ENCODE measurements at regions not wholly inside any gene's neighbourhood (a gene's known extent, or its start where the extent isn't known, plus 50 kb on each side); places are given as distances from the start of the nearest gene placed in this dataset.

DNA sequence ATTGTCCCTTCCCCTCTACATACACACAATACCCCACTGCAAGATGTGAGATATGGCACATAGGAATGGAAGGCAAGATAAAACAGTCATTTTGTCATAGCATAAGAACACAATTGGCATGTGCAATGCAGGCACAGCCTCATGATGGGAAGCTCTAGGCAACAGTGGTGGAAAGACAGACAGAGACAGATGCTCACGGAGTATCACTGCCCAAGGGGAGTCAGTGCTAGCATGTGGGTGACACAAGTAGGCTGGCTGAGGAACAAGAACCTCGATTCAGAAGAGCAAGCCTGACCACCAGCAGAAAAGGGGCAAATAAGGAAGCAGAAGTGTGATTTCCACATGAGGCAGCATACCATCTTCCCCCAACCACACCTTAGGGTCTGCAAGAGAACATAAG lies 323.6 kb downstream of the PAX3 start:
- no peaks in the 10 kb centered on the region for H3K36me3 ChIP-seq
- no peaks in the 10 kb centered on the region for H3K4me1 ChIP-seq
- DNase-seq: no peak
- no peak overlapping the region for H3K4me3 ChIP-seq
- no peak overlapping the region for H3K27ac ChIP-seq
- TF ChIP-seq, protein P1, sequence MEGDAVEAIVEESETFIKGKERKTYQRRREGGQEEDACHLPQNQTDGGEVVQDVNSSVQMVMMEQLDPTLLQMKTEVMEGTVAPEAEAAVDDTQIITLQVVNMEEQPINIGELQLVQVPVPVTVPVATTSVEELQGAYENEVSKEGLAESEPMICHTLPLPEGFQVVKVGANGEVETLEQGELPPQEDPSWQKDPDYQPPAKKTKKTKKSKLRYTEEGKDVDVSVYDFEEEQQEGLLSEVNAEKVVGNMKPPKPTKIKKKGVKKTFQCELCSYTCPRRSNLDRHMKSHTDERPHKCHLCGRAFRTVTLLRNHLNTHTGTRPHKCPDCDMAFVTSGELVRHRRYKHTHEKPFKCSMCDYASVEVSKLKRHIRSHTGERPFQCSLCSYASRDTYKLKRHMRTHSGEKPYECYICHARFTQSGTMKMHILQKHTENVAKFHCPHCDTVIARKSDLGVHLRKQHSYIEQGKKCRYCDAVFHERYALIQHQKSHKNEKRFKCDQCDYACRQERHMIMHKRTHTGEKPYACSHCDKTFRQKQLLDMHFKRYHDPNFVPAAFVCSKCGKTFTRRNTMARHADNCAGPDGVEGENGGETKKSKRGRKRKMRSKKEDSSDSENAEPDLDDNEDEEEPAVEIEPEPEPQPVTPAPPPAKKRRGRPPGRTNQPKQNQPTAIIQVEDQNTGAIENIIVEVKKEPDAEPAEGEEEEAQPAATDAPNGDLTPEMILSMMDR (IDR thresholded peaks at IDR 0.05): no peak
- H3K27me3 ChIP-seq: no peaks in the 10 kb centered on the region
- intact Hi-C loops (cut with DNase I): no loop called here
- ATAC-seq: no peak
- no peaks in the 10 kb centered on the region for H3K9me3 ChIP-seq

DNA sequence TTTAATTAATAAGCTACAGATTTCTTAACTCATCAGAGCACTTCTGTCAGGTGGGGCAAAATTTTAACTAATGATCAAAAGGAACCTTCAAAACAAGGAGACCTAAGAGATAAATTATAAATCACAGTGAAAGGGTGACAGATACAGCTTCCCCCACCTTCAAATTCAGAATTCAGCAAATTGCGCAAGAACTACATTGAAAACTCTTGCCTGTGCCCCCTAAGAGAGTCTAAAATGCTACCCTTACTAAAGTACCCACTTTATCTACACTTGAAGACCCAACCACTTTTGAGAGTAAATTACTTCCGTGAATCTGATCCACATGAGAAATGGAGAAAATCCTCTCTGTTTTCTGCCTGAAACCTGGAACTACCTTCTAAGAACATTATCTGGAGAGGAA lies 324.9 kb downstream of the PAX3 start:
- Histone ChIP-seq H3K27me3 (no peaks in the 10 kb centered on the region), H3K4me1 (no peaks in the 10 kb centered on the region), H3K9me3 (no peaks in the 10 kb centered on the region), H3K4me3 (no peak overlapping the region), H3K27ac (no peak overlapping the region), H3K36me3 (no peaks in the 10 kb centered on the region)
- intact Hi-C loops (cut with DNase I): no loop called here
- ATAC-seq (no peak), DNase-seq (no peak)
- TF ChIP-seq, protein P1 (IDR thresholded peaks at IDR 0.05): no peak

DNA sequence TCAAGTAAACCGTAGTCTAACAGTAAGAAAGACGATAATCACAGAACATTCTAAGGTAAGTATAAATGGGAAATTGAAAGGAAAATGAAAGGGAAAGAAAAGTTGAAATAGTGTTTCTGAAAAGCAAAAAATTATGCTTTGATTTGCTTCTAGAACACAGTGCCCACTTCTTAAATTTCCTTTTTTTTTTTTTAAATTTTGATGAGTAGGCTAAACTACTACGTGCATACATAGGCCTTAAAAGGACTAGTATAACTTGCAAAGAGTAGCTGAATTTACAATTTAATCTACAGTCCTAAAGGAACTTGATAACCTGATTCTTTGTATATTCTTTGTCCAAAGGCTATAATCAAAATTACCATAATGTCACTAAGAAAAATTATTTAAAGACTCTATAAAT lies 325.3 kb downstream of the PAX3 start:
- H3K4me1 ChIP-seq: no peaks in the 10 kb centered on the region
- TF ChIP-seq, protein P1 (IDR thresholded peaks at IDR 0.05): no peak
- H3K9me3 ChIP-seq: no peaks in the 10 kb centered on the region
- H3K4me3 ChIP-seq: no peak overlapping the region
- H3K36me3 ChIP-seq: no peaks in the 10 kb centered on the region
- H3K27me3 ChIP-seq: no peaks in the 10 kb centered on the region
- ATAC-seq: no peak
- intact Hi-C loops (cut with DNase I): no loop called here
- H3K27ac ChIP-seq: no peak overlapping the region
- no peak for DNase-seq

DNA sequence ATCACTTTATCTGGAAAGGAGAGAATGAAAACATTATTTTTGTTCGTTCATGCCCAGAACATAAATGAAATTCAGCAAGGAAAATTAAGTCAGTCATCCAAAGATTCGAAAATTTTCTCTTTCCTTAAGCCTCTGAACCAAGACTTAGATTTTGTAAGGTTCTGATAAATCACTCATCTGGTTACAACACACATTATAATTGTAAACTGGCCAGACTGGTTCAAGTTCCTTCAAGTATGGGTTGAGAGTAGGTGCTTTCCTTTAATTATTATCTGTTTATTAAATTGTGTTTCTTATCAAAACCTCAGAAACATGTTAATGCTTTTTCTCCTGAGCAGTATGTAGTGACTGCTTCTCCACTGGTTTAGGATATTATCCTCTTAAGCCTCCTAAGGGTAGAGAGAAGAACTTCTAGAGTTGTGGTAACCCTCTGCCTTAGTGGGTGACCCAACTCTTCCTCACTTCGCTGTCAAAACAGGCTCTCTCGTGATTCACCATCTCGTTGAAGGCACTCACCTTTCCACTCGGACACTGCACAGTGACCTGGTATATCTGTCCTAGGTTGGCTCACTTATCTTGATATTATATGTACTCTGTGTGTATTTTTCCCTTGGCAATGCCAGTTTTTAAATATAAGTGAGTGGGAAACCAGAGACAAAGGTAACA lies 325.9 kb downstream of the PAX3 start:
- DNase-seq (no peak), ATAC-seq (no peak)
- Histone ChIP-seq H3K27ac (no peak overlapping the region), H3K9me3 (no peaks in the 10 kb centered on the region), H3K27me3 (no peaks in the 10 kb centered on the region), H3K4me1 (no peaks in the 10 kb centered on the region), H3K4me3 (no peak overlapping the region), H3K36me3 (no peaks in the 10 kb centered on the region)
- TF ChIP-seq, protein P1 (IDR thresholded peaks at IDR 0.05): no peak
- intact Hi-C loops (cut with DNase I): no loop called here

DNA sequence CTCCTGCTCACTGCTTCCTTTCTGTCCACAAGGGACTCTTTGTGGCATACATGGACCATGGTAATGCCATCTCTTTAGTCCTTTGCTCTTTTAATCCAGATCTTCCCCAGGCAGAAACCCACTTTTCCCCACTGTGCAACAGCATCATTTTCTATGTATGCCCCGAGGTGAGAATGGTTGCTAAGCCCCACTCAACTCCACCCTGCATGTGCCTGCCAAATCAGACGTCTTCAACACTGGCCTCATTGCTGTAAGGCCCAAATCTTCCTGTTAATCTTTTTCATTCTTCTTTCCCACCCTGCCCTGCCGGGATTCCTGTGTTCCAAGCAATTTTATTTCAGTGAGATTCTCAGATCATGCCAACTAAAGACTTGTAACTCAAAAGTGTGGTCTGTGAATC lies 328.4 kb downstream of the PAX3 start:
- intact Hi-C loops (cut with DNase I): no loop called here
- Histone ChIP-seq H3K4me1 (no peaks in the 10 kb centered on the region), H3K9me3 (no peaks in the 10 kb centered on the region), H3K36me3 (no peaks in the 10 kb centered on the region), H3K27me3 (no peaks in the 10 kb centered on the region), H3K4me3 (no peak overlapping the region), H3K27ac (no peak overlapping the region)
- TF ChIP-seq, protein P1 (IDR thresholded peaks at IDR 0.05): no peak
- ATAC-seq (no peak), DNase-seq (no peak)

DNA sequence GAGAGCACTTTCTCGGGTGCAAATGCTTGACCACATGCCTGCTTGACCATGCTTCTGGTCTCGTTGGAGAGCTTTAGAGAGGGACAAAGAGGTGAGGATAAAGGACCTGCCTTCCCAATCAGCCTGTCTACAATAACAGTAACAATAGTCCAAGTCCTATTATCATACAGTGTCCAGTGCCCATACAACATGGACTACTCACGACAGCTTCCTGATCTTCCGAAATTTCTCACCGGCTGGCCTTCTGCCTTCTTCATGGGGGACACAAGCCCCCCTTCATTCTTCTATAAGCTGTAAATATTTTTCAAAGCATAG lies 329.0 kb downstream of the PAX3 start:
- Histone ChIP-seq H3K4me3 (no peak overlapping the region), H3K36me3 (no peaks in the 10 kb centered on the region), H3K9me3 (no peaks in the 10 kb centered on the region), H3K4me1 (no peaks in the 10 kb centered on the region), H3K27me3 (no peaks in the 10 kb centered on the region), H3K27ac (no peak overlapping the region)
- TF ChIP-seq, protein P1 (IDR thresholded peaks at IDR 0.05): no peak
- intact Hi-C loops (cut with DNase I): no loop called here
- ATAC-seq: peak; percentile 13
- DNase-seq: no peak

Measured in upper lobe of right lung (tissue), 1 donor.